ENCODE measurements at regions not wholly inside any gene's neighbourhood (a gene's known extent, or its start where the extent isn't known, plus 50 kb on each side); places are given as distances from the start of the nearest gene placed in this dataset.

DNA sequence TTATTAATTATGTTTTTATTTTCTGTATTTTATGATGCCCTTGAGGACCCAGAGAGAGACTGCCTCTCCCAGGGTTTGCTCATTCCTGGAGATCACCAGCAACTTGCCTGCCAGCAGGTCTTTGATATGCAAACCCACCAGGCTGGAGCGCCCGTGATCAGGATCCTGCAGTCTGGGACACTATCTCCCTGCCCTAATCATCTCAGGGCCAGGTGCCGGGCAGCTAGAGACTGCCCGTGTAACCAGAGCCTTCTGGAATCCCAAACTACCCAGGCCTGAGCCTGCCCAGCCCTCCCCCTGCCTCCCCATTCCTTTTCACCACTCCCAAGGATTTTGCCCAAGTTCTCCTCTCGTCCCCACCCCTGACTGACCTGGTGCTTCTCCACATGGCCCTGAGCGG, 52.2 kb upstream of the B3GAT1 start:
- no peak for DNase-seq

DNA sequence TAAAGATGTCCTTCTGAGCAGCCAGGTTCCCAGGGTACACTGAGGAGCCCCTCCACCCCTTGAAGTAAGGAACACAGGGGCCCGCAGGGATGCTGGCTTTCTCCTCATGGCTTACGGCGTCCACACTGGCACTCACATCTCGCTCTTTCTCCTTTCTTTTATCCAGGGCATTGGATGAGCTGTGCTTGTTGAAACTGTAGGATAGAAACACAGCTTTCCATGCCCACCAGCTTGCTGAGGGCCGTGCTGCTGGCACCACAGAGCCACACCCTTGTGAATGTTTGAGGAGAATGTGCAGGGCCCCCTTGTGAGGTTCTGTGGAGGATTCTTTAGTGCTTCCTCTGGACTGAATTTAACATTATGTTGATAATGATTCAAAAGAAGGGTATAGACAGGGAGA, 51.7 kb upstream of the B3GAT1 start:
- DNase-seq = no peak
